ENCODE measurements at regions not wholly inside any gene's neighbourhood (a gene's known extent, or its start where the extent isn't known, plus 50 kb on each side); places are given as distances from the start of the nearest gene placed in this dataset.

- TF ChIP-seq CTCF (IDR thresholded peaks at IDR 0.05; ENCODE audit: low read length) (no peak), EZH2 (optimal IDR thresholded peaks at IDR 0.05; ENCODE audit: low read depth, low read length) (no peak), EZH2phosphoT487 (IDR thresholded peaks at IDR 0.05; ENCODE audit: low read length) (no peak)
Observed at GRCh38 chr3:159916052-159916451, 72.6 kb upstream of the IL12A start.

Data from MM.1S (cell line).